ENCODE measurements at regions not wholly inside any gene's neighbourhood (a gene's known extent, or its start where the extent isn't known, plus 50 kb on each side); places are given as distances from the start of the nearest gene placed in this dataset.

GRCh38 chr6:109304284-109305015, 77.8 kb downstream of the CD164 start (continued):
- TF ChIP-seq ADNP (tag; IDR thresholded peaks at IDR 0.05) = peak; percentile 60
- TF ChIP-seq POLR2A (conservative IDR thresholded peaks at IDR 0.05) = peak; percentile 43; the same call in 1 of the 2 replicates
- peak; percentile 95 to 96 for TF ChIP-seq TBL1XR1 (IDR thresholded peaks at IDR 0.05; ENCODE audit: low read length in 2 of 2)
- TF ChIP-seq MCM7 (IDR thresholded peaks at IDR 0.05) = no peak
- no peak for TF ChIP-seq SRSF3 (IDR thresholded peaks at IDR 0.05; ENCODE audit: insufficient read depth, low read length)
- TF ChIP-seq CHD7 (IDR thresholded peaks at IDR 0.05; ENCODE audit: low read depth, low read length) = no peak
- TF ChIP-seq CCNT2 (IDR thresholded peaks at IDR 0.05; ENCODE audit: borderline replicate concordance, extremely low read depth, insufficient read length, low read depth, low read length) = peak; percentile 99
- TF ChIP-seq BACH1 (tag; IDR thresholded peaks at IDR 0.05) = peak; percentile 59
- TF ChIP-seq SNRNP70 (optimal IDR thresholded peaks at IDR 0.05; ENCODE audit: low read depth, low read length) = no peak
- no peak for TF ChIP-seq CTCFL (IDR thresholded peaks at IDR 0.05; ENCODE audit: borderline replicate concordance, insufficient read depth, low read depth, low read length, poor library complexity, severe bottlenecking)
- no peak for TF ChIP-seq ZBTB1 (CRISPR knock-in tag; IDR thresholded peaks at IDR 0.05; ENCODE audit: borderline replicate concordance, low read depth)
- TF ChIP-seq FOXM1 (IDR thresholded peaks at IDR 0.05; ENCODE audit: low read depth) = peak; percentile 99
- TF ChIP-seq FOXM1 (CRISPR knock-in tag; IDR thresholded peaks at IDR 0.05; ENCODE audit: low read depth) = peak; percentile 96; the same call in 1 of the 2 replicates

All from K562 (cell line).